KMS-11 (cell line): ENCODE measurements at regions not wholly inside any gene's neighbourhood (a gene's known extent, or its start where the extent isn't known, plus 50 kb on each side); places are given as distances from the start of the nearest gene placed in this dataset.

Experiments
- H2AFZ ChIP-seq: fragments of 200-600 bp; sonication (generic); 2 replicates; pipeline ENCODE4 v1.6.1; 2016; ENCODE audit warnings: antibody characterized with exemption, mixed run types, low read depth
- H3K27ac ChIP-seq: fragments of 200-600 bp; sonication (generic); 2 replicates; pipeline ENCODE4 v1.6.1; 2016; ENCODE audit warnings: mild to moderate bottlenecking, mixed run types
- H3K27me3 ChIP-seq: fragments of 200-600 bp; sonication (generic); 2 replicates; pipeline ENCODE4 v1.6.1; 2017; ENCODE audit warnings: mild to moderate bottlenecking, low read depth, mixed run types, moderate library complexity; ENCODE audit not compliant: insufficient read depth
- H3K36me3 ChIP-seq: fragments of 200-600 bp; sonication (generic); 2 replicates; pipeline ENCODE4 v1.6.1; 2017; ENCODE audit warnings: mild to moderate bottlenecking, mixed run types; ENCODE audit not compliant: insufficient read depth
- H3K4me1 ChIP-seq: fragments of 200-600 bp; sonication (generic); 2 replicates; pipeline ENCODE4 v1.6.1; 2016; ENCODE audit warnings: mild to moderate bottlenecking, low read depth, mixed run types; ENCODE audit not compliant: poor library complexity, severe bottlenecking
- H3K4me2 ChIP-seq: fragments of 200-600 bp; sonication (generic); 2 replicates; pipeline ENCODE4 v1.7.0; 2016; ENCODE audit warnings: mild to moderate bottlenecking, mixed run types
- H3K4me3 ChIP-seq: fragments of 200-600 bp; sonication (generic); IDR thresholded peaks from 2 replicates; pipeline ENCODE4 v1.6.1; 2017; ENCODE audit warnings: low read depth, low read length, mixed read lengths; ENCODE audit not compliant: insufficient read depth
- H3K79me2 ChIP-seq: fragments of 200-600 bp; sonication (generic); 2 replicates; pipeline ENCODE4 v1.6.1; 2016; ENCODE audit warnings: low read depth, mixed run types; ENCODE audit not compliant: insufficient read depth
- H3K9ac ChIP-seq: fragments of 200-600 bp; sonication (generic); 2 replicates; pipeline ENCODE4 v1.6.1; 2016; ENCODE audit warnings: mild to moderate bottlenecking, mixed run types
- H4K20me1 ChIP-seq: fragments of 200-600 bp; sonication (generic); 2 replicates; pipeline ENCODE4 v1.6.1; 2016; ENCODE audit warnings: mild to moderate bottlenecking, mixed run types; ENCODE audit not compliant: insufficient read depth
- CTCF ChIP-seq: fragments of 200-600 bp; sonication (generic); conservative IDR thresholded peaks from 2 replicates; pipeline ENCODE4 v1.6.1; 2017; ENCODE audit warnings: low read depth, mild to moderate bottlenecking, antibody characterized with exemption, low read length, moderate library complexity, mixed read lengths

- no peak overlapping the region for H3K4me3 ChIP-seq
- H2AFZ ChIP-seq: no peak overlapping the region
- no peaks in the 10 kb centered on the region for H3K4me1 ChIP-seq
- no peak for TF ChIP-seq CTCF
- no peak overlapping the region for H3K9ac ChIP-seq
- H3K36me3 ChIP-seq: no peaks in the 10 kb centered on the region
- no peak overlapping the region for H3K27ac ChIP-seq
- no peak overlapping the region for H3K4me2 ChIP-seq
- no peaks in the 10 kb centered on the region for H3K27me3 ChIP-seq
- no peaks in the 10 kb centered on the region for H4K20me1 ChIP-seq
- H3K79me2 ChIP-seq: no peaks in the 10 kb centered on the region
These were observed 254.5 kb downstream of the SLITRK6 start for GRCh38 chr13:85544756-85545155.

GRCh38 chr13:85543144-85543543 lies 256.1 kb downstream of the SLITRK6 start:
- no peak for TF ChIP-seq CTCF
- H3K79me2 ChIP-seq: no peaks in the 10 kb centered on the region
- no peaks in the 10 kb centered on the region for H3K36me3 ChIP-seq
- no peak overlapping the region for H3K4me3 ChIP-seq
- H3K4me2 ChIP-seq: no peak overlapping the region
- no peak overlapping the region for H2AFZ ChIP-seq
- no peaks in the 10 kb centered on the region for H4K20me1 ChIP-seq
- no peaks in the 10 kb centered on the region for H3K27me3 ChIP-seq
- H3K4me1 ChIP-seq: no peaks in the 10 kb centered on the region
- no peak overlapping the region for H3K9ac ChIP-seq
- H3K27ac ChIP-seq: no peak overlapping the region

DNA sequence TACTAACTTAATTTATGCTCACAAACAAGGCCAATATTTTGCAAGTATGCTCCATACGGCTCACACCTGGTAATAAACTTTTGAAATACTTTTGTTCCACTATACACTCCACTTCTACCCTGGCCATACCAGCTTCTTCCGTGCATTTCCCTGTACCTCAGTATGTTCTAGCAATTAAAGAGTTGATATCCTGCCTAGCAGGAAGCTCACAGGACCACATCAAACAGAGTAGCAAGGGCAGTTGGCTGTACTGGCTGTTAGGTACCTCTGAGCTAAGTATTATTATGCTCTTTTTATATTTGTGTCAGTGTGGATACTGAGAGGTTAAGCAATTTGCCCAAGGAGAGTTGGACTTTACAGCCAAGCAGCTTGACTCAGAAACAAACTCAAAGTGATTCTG lies 257.7 kb downstream of the SLITRK6 start:
- Histone ChIP-seq H3K4me1 (no peaks in the 10 kb centered on the region), H4K20me1 (no peaks in the 10 kb centered on the region), H2AFZ (no peak overlapping the region), H3K27me3 (no peaks in the 10 kb centered on the region), H3K36me3 (no peaks in the 10 kb centered on the region), H3K27ac (no peak overlapping the region), H3K4me3 (no peak overlapping the region), H3K79me2 (no peaks in the 10 kb centered on the region), H3K4me2 (no peak overlapping the region), H3K9ac (no peak overlapping the region)
- TF ChIP-seq CTCF: no peak

DNA sequence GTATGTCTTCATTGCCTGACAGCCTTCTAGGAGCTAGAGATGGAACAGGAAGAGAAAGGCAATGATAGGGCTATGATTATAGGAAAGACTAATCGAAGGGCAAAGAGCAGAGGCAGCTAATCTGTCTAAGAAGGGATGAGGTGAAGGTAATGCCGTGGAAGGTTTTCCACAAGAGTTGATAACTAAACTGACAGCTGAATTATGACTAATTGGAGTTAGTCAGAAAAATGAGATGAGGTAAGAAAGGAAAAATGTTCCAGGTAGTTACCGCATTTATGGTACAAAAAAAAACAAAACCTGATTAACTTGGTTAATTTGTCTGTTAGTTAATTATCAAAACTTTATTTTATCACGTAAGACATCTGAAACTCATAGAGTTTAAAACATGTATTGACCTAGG lies 260.3 kb downstream of the SLITRK6 start:
- no peak overlapping the region for H3K4me2 ChIP-seq
- no peaks in the 10 kb centered on the region for H3K36me3 ChIP-seq
- H4K20me1 ChIP-seq: no peaks in the 10 kb centered on the region
- no peak for TF ChIP-seq CTCF
- no peaks in the 10 kb centered on the region for H3K79me2 ChIP-seq
- no peak overlapping the region for H3K27ac ChIP-seq
- no peak overlapping the region for H2AFZ ChIP-seq
- H3K4me3 ChIP-seq: no peak overlapping the region
- no peaks in the 10 kb centered on the region for H3K27me3 ChIP-seq
- H3K9ac ChIP-seq: no peak overlapping the region
- H3K4me1 ChIP-seq: no peaks in the 10 kb centered on the region

- Histone ChIP-seq H4K20me1 (no peaks in the 10 kb centered on the region), H3K4me3 (no peak overlapping the region), H3K4me2 (no peak overlapping the region), H3K36me3 (no peaks in the 10 kb centered on the region), H3K27me3 (no peaks in the 10 kb centered on the region), H3K9ac (no peak overlapping the region), H3K27ac (no peak overlapping the region), H2AFZ (no peak overlapping the region), H3K4me1 (no peaks in the 10 kb centered on the region), H3K79me2 (no peaks in the 10 kb centered on the region)
- TF ChIP-seq CTCF: no peak
These were observed 261.6 kb downstream of the SLITRK6 start for GRCh38 chr13:85537601-85538000.
